ENCODE measurements at regions not wholly inside any gene's neighbourhood (a gene's known extent, or its start where the extent isn't known, plus 50 kb on each side); places are given as distances from the start of the nearest gene placed in this dataset.

GRCh38 chr15:60215225-60215963 is 182.4 kb downstream of the ANXA2 start:
- DNase-seq = no peak

DNA sequence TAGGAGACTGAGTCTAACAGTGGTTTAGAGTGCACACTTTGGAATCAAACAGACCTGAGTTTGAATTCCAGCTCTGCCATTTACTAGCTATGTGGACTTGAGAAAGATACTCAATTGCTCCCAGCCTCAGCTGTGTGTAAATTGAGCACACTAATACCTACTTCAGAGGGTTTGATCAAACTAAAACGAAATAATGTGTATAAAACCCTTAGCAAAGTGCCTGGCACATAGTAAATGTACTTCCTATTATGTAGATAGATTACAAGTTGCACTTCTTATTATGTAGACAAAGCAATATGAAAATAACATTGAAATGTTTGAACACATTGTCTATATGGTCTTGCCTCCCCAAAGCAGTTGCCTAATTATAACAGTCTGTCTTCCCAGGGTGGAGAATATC is 180.6 kb downstream of the ANXA2 start:
- DNase-seq = no peak

DNA sequence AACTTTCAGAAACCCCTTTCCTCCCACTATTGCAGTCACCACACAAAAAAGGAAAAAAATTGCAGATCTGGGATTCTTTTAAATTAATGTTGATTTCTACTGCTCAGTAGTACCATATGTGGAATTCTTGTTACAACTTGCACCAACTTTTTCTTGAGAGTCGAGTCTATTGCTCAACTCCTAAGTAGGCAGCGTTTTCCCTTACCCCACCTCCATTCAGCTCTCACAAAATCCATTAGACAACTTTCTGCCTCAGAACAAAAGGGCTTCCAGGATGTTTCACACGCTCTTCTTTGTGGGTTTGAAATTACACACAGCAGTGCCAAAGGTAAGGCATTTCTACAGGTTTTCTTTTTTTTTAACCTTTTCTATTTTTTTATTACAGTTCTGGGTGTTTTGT is 179.5 kb downstream of the ANXA2 start:
- no peak for DNase-seq

DNA sequence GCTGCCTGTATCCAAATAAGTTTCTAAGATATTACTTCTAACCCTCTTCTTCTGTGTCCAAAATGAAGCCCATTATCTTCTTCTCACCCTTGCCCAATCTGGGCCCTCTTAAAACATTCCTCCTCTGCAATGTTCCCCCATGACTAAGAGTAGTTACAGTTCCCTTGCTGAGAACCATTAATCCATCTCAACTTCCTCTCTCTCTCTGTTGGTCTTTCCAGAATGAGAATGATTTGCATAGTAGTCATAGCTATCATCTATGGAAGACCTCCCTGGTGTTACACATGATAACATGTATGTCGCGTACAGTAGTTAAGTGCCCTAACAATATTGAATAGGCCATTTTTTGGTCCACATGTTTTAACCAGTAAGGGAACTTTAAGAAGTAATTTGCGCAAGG is 177.9 kb downstream of the ANXA2 start:
- no peak for DNase-seq

- no peak for DNase-seq
Observed at GRCh38 chr15:60221356-60221755, 176.4 kb downstream of the ANXA2 start.

DNA sequence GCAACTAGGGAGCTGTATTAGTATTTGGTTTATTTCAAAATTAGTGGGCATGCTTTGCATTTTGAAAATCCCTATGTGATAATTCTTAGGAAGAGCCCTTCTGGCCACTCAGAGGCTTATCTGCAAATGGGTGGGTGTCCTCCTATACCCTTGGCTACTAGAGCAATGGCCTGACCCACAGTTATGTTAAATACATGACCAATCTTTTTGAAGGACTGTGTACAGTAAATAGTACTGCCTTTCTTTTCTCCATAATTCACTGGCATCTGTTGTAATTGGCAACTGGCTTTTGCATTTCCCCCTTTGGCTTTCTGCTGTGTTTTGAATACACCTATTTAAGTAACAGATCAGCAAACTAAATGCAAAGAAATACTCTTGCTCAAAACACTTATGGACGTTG is 175.4 kb downstream of the ANXA2 start:
- DNase-seq = no peak

- DNase-seq = no peak
Observed at GRCh38 chr15:60223176-60223575, 174.6 kb downstream of the ANXA2 start.

DNA sequence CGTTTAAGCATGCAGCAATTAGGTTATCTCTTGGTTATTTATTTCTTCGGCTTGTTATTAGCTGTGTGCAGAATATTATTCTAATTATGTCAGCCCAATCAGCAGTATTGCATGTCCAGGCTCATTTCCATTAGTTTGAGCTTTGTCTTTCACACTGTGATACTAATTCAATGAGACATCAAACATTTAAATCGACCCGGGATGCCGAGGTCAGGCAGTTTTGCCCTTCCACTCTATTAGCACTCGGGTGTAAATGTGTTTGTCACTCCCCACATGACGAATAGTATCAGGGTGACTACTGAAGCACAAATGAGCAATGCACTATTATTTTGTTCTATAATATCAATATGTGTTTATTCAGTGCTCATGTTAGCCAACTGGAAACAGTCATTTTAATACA is 170.9 kb downstream of the ANXA2 start:
- no peak for DNase-seq

DNA sequence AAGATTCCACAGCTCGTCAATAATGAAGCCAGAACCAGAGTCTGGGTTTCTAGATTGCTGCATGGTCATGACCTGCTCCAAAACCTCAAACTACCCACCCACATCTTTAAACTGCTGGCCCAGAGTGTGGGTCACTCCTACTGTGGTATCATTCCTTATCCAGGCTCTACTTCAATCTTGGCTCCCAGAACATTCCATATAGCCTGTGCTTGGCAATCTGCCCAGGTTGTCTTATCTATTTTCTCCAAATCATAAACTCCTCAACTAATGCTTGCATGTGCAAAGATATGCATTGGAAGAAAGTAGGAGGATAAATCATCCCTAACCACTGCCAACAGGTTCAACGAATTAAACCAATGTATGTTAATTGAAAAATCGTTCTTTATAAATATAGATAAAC is 169.7 kb downstream of the ANXA2 start:
- no peak for DNase-seq

GRCh38 chr15:60228619-60229018 is 169.2 kb downstream of the ANXA2 start:
- no peak for DNase-seq

- DNase-seq = no peak
Observed at GRCh38 chr15:60235951-60236710, 161.7 kb downstream of the ANXA2 start.

- no peak for DNase-seq
Observed at GRCh38 chr15:60237446-60237845, 160.3 kb downstream of the ANXA2 start.

DNA sequence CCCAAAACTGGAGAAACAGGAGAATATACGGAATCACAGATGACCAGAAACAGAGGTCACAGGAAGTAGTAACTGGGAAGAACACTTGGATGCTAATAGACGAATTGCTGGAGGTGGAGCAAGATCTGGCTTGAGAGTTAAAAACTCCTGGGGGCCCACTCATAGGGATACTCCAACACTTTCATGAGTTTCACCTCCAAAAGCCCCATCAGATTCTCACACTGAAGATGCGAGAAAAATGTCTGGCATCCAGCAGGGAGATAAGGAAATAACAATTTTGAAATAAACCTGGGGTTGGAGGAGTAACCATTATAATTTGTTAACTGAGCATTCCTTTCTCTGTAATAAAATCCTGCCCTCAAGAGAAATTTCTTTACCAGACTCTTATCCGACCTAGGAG is 154.0 kb downstream of the ANXA2 start:
- DNase-seq = no peak

- no peak for DNase-seq
Observed at GRCh38 chr15:60244813-60245212, 153.0 kb downstream of the ANXA2 start.

DNA sequence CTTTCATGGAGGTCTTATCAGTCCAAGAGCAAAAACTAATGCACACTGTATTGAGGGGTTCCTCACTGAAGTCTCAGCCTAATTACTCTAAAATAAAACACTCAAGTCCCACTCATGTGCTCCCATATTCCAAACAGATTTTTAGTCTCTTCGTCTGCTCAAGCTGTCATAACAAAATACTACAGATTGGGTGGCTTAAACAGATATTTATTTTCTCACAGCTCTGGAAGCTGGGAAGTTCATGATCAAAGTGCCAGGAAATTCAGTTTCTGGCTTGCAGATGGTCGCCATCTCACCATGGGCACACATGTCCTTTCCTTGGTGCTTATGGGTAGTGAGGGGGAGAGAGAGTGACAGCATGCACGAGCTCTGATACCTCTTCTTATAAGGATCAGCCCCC is 147.5 kb downstream of the ANXA2 start:
- no peak for DNase-seq

DNA sequence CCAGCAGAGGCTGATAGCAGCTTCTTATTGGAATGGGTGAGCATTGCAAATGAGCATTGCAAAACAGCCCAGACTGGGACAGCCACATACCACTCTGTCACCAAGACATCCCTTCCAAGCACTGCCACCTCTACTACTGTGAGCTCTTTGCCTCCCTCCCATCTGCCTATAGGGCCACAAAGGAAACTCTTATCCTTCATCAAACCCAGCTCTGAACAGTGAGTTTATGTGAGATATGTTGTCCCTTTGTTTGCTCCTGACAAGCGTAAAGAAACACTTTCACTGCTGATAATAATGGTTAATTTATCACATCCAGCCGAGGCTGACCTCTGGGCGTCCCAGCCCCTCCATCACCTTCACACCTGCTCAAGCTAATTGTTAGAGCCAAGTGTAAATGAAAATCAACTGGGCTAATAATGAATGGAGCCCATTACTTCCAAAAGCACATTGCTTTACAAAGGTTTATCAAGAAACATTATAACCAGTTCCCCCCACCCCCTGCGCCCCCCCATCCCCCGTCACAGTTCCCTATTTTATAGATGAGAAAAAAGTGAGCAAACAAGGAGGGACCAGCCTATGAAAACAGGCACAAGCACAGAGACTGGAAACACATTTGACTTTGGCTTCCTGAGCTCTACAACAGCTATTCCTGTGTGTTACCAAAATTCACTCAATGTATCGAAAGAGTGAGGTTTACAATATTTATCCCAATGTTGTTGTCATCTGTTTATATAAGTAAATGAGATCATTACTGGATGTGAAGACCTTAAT is 146.3 kb downstream of the ANXA2 start:
- DNase-seq = no peak

DNA sequence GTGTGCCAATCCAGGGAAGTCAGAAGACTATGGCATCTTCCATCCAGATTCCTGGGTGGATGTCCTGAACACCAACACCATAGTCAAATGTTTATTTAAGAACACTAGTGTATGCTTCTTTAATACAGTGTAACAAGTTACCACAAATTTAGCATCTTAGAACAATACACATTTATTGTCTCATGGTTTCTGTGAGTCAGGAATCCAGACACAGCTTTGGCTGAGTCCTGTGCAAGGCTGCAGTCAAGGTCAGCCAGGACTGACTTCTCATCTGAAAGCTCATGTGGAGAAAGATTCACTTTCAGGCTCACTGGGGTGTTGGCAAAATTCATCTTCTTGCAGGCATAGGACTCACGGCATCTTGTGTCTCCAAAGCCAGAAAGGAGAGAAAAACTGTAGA is 143.4 kb downstream of the ANXA2 start:
- DNase-seq = no peak

DNA sequence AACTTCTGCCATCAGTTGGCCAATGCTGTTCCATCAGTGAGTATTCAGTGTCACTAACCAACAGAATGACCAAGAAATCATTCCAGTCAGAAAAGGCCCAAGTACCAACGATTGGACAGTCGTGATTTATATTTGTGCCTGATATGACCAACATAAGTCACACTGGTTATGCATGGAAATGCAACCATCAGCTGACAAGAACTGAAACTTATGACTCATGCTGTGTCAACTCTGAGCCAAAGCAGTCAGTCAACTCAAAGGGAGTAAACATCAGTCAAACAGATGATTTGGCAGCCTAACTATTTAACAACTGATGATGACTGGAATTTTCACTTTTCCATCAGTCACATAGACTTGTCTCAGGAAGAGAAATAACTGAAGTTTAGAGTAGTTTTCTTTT is 142.4 kb downstream of the ANXA2 start:
- DNase-seq = peak; percentile 8 to 33

GRCh38 chr15:60257591-60258159 is 140.1 kb downstream of the ANXA2 start:
- DNase-seq = no peak

GRCh38 chr15:60259469-60259868 is 138.3 kb downstream of the ANXA2 start:
- DNase-seq = no peak

DNA sequence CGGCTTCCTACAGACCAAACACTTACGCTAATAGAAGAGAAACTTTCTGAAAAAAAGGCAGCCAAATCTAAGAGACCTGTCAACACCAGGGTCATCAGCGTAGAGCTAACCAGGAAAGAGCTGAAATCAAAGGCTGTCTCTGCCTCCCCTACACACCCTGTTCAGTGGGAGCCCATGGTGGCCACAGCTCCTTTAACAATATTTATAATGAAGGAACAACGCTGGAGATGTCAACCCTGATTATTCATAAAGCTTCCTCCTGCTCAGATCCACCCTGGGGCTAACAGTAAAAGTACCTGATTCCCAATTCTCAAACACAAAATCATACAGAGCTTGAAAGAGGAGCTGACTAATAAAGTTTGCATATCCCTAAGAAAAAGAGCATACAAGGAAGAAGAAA is 133.7 kb downstream of the ANXA2 start:
- DNase-seq = no peak

DNA sequence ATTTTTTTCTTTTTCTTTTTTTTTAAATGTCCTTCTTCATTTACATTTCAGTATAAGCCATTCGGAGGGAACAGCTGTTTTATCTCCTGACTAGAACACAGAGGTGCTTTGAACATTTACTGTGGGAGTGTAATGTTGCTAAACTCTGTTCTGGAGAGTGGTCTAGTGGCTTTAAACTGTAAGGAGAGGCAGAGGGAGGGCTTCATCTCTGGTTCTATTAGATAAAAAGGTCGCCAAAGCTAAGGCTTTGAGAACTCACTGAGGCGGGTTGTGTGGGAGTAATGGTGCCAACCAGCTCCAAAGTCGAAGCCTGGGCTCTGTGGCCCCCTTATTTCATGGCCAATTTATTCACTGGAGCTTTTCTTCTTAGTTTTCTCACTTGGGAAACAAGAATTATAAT is 133.2 kb downstream of the ANXA2 start:
- DNase-seq = no peak

- DNase-seq = no peak
Observed at GRCh38 chr15:60265057-60265456, 132.7 kb downstream of the ANXA2 start.

DNA sequence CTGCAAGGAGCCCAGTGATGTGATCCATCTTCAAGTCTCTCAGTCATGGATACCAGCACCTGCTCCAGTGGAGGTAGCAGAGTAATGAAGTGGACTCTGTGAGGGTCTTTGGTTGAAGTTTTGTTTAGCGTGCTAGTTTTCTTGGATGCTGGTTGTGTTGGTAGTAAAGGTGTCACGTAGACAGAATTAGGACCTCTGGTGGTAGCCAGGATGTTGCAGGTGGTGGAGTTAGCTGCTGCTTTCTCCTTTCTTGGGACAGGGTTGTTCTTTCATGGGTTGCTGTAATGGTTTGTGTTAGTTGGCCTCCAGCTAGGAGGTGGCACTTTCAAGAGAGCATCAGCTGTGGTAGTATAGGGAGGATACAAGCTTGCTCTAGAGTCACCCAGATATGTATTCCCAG is 125.2 kb downstream of the ANXA2 start:
- DNase-seq = no peak

Data from activated CD4-positive, alpha-beta T cell treated with anti-CD3 and anti-CD28 coated beads, Interleukin-2, amount 50 U/mL, for 48 hours (primary cell).